ENCODE measurements at regions not wholly inside any gene's neighbourhood (a gene's known extent, or its start where the extent isn't known, plus 50 kb on each side); places are given as distances from the start of the nearest gene placed in this dataset.

DNA sequence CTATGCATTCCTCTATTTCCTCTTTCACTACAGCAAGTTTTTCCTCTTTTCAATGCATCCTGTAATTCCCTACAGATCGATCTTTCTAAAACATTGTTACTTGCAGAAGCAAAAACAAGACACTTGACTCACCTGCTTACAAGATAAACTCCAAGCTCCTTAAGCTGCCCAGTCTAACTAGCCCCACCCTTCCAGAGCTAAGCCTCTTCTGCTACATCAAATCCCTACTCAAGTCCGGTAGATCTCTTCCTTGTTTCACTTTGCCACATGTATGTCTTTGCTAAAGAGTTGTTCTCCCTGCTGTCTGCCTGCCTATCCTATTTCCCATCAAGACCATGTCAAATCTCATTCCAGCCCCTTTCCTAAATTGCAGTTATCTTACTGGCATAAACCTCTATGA lies 724.8 kb downstream of the C12orf50 start:
- DNase-seq (ENCODE audit: low read depth): no peak
- Histone ChIP-seq H3K27ac (ENCODE audit: low read depth, low read length) (no peak overlapping the region), H3K9ac (ENCODE audit: low read length) (no peak overlapping the region), H3K27me3 (ENCODE audit: insufficient read depth, low read length) (no peaks in the 10 kb centered on the region), H3K4me2 (ENCODE audit: low read length) (no peak overlapping the region), H3K4me1 (ENCODE audit: insufficient read depth, low read length) (no peaks in the 10 kb centered on the region), H3K9me3 (ENCODE audit: insufficient read depth, low read depth, low read length) (no peaks in the 10 kb centered on the region), H4K20me1 (ENCODE audit: insufficient read depth, low read length) (no peaks in the 10 kb centered on the region), H3K36me3 (ENCODE audit: insufficient read depth, low read length) (no peaks in the 10 kb centered on the region), H3K4me3 (ENCODE audit: insufficient read depth, low read depth, low read length) (no peak overlapping the region), H2AFZ (ENCODE audit: low read depth, low read length) (no peak overlapping the region), H3K79me2 (ENCODE audit: insufficient read depth, low read length) (no peaks in the 10 kb centered on the region)
- no peak overlapping the region for H3K4me3 Mint-ChIP-seq (ENCODE audit: unreplicated experiment)
- no peak overlapping the region for H3K27ac Mint-ChIP-seq (ENCODE audit: unreplicated experiment)
- H3K9me3 Mint-ChIP-seq (ENCODE audit: unreplicated experiment): no peaks in the 10 kb centered on the region
- no peaks in the 10 kb centered on the region for H3K36me3 Mint-ChIP-seq (ENCODE audit: low read depth, unreplicated experiment)
- TF ChIP-seq, protein P1, sequence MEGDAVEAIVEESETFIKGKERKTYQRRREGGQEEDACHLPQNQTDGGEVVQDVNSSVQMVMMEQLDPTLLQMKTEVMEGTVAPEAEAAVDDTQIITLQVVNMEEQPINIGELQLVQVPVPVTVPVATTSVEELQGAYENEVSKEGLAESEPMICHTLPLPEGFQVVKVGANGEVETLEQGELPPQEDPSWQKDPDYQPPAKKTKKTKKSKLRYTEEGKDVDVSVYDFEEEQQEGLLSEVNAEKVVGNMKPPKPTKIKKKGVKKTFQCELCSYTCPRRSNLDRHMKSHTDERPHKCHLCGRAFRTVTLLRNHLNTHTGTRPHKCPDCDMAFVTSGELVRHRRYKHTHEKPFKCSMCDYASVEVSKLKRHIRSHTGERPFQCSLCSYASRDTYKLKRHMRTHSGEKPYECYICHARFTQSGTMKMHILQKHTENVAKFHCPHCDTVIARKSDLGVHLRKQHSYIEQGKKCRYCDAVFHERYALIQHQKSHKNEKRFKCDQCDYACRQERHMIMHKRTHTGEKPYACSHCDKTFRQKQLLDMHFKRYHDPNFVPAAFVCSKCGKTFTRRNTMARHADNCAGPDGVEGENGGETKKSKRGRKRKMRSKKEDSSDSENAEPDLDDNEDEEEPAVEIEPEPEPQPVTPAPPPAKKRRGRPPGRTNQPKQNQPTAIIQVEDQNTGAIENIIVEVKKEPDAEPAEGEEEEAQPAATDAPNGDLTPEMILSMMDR (IDR thresholded peaks at IDR 0.05; ENCODE audit: insufficient read depth, low read depth, low read length): no peak
- no peak for TF ChIP-seq EZH2 (IDR thresholded peaks at IDR 0.05; ENCODE audit: insufficient read depth, low read length)
- H3K4me1 Mint-ChIP-seq (ENCODE audit: low read depth, unreplicated experiment): no peaks in the 10 kb centered on the region
- no peaks in the 10 kb centered on the region for H3K27me3 Mint-ChIP-seq (ENCODE audit: low read depth, unreplicated experiment)
- FAIRE-seq: no peak

DNA sequence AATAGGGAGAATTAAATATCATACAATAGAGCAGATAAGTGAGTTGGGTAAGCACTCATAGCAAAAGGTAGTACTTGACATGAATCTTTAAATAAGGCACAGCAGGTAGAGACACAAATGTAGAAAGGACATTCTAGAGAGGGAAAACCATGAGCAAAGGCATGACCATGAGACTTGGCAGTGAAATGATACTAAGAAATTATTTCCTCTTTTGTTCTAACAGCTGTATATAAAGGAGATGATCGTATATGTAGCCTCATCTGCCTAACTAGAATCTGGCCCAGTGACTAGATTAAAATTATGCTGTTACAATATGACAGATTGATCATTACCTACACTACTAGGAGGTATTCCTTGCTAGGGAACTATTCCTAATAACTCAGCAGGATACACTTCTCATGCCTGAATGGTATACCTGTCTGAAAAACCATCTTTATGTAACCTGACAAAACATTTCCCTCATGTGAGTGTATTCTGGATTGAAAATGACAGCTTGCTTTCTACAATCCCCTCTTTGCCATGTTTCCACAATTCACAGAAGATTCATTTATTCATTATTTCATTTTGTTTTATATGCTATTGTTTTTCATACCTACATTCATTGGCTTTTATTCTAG lies 725.7 kb downstream of the C12orf50 start:
- Histone ChIP-seq H3K27me3 (ENCODE audit: insufficient read depth, low read length) (no peaks in the 10 kb centered on the region), H3K9me3 (ENCODE audit: insufficient read depth, low read depth, low read length) (no peaks in the 10 kb centered on the region), H2AFZ (ENCODE audit: low read depth, low read length) (no peak overlapping the region), H3K4me1 (ENCODE audit: insufficient read depth, low read length) (no peaks in the 10 kb centered on the region), H3K27ac (ENCODE audit: low read depth, low read length) (no peak overlapping the region), H3K9ac (ENCODE audit: low read length) (no peak overlapping the region), H4K20me1 (ENCODE audit: insufficient read depth, low read length) (no peaks in the 10 kb centered on the region), H3K36me3 (ENCODE audit: insufficient read depth, low read length) (no peaks in the 10 kb centered on the region), H3K79me2 (ENCODE audit: insufficient read depth, low read length) (no peaks in the 10 kb centered on the region), H3K4me3 (ENCODE audit: insufficient read depth, low read depth, low read length) (no peak overlapping the region), H3K4me2 (ENCODE audit: low read length) (no peak overlapping the region)
- H3K9me3 Mint-ChIP-seq (ENCODE audit: unreplicated experiment): no peaks in the 10 kb centered on the region
- FAIRE-seq: no peak
- H3K27ac Mint-ChIP-seq (ENCODE audit: unreplicated experiment): no peak overlapping the region
- DNase-seq (ENCODE audit: low read depth): no peak
- no peaks in the 10 kb centered on the region for H3K36me3 Mint-ChIP-seq (ENCODE audit: low read depth, unreplicated experiment)
- H3K27me3 Mint-ChIP-seq (ENCODE audit: low read depth, unreplicated experiment): no peaks in the 10 kb centered on the region
- no peak for TF ChIP-seq EZH2 (IDR thresholded peaks at IDR 0.05; ENCODE audit: insufficient read depth, low read length)
- TF ChIP-seq, protein P1 (IDR thresholded peaks at IDR 0.05; ENCODE audit: insufficient read depth, low read depth, low read length): no peak
- H3K4me3 Mint-ChIP-seq (ENCODE audit: unreplicated experiment): no peak overlapping the region
- no peaks in the 10 kb centered on the region for H3K4me1 Mint-ChIP-seq (ENCODE audit: low read depth, unreplicated experiment)

DNA sequence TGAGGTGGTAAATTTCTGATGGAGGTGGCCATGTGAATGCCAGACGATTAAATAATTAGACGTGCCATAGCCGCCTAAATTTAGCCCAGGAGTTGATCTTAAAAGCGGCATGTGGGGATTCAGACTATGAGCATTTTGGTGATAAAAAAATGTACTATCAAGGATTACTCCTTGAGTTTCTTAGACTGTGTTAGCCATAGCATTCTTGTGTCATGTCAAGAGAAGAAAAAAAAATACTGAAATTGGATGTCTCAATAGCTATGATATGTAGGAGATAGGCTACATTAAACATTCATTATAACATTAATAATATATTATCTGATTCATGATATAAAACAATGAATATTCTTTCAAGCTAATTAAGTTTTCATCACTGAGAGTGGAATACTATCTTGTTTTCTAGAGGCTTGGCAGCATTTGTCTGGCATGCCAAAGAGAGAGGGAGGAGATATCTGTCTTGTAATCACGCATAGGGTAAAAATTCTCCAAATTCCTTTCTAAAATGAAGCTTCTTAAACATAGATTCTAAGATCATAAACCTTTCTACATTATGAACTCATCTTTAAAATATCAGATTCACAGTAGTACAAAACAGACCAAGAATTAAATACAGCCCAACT lies 727.0 kb downstream of the C12orf50 start:
- Mint-ChIP-seq H3K36me3 (ENCODE audit: low read depth, unreplicated experiment) (no peaks in the 10 kb centered on the region), H3K4me3 (ENCODE audit: unreplicated experiment) (no peak overlapping the region), H3K9me3 (ENCODE audit: unreplicated experiment) (no peaks in the 10 kb centered on the region), H3K27ac (ENCODE audit: unreplicated experiment) (no peak overlapping the region), H3K4me1 (ENCODE audit: low read depth, unreplicated experiment) (no peaks in the 10 kb centered on the region), H3K27me3 (ENCODE audit: low read depth, unreplicated experiment) (no peaks in the 10 kb centered on the region)
- Histone ChIP-seq H3K4me1 (ENCODE audit: insufficient read depth, low read length) (no peaks in the 10 kb centered on the region), H3K9me3 (ENCODE audit: insufficient read depth, low read depth, low read length) (no peaks in the 10 kb centered on the region), H3K36me3 (ENCODE audit: insufficient read depth, low read length) (no peaks in the 10 kb centered on the region), H3K4me3 (ENCODE audit: insufficient read depth, low read depth, low read length) (no peak overlapping the region), H3K4me2 (ENCODE audit: low read length) (no peak overlapping the region), H3K27ac (ENCODE audit: low read depth, low read length) (no peak overlapping the region), H2AFZ (ENCODE audit: low read depth, low read length) (no peak overlapping the region), H3K27me3 (ENCODE audit: insufficient read depth, low read length) (no peaks in the 10 kb centered on the region), H4K20me1 (ENCODE audit: insufficient read depth, low read length) (no peaks in the 10 kb centered on the region), H3K9ac (ENCODE audit: low read length) (no peak overlapping the region), H3K79me2 (ENCODE audit: insufficient read depth, low read length) (no peaks in the 10 kb centered on the region)
- FAIRE-seq: no peak
- DNase-seq (ENCODE audit: low read depth): peak; percentile 14
- TF ChIP-seq EZH2 (IDR thresholded peaks at IDR 0.05; ENCODE audit: insufficient read depth, low read length): no peak
- TF ChIP-seq, protein P1 (IDR thresholded peaks at IDR 0.05; ENCODE audit: insufficient read depth, low read depth, low read length): no peak

Measured in astrocyte (in vitro differentiated cells and primary cell).